H1 (cell line): ENCODE measurements at regions not wholly inside any gene's neighbourhood (a gene's known extent, or its start where the extent isn't known, plus 50 kb on each side); places are given as distances from the start of the nearest gene placed in this dataset.

Source experiments
- CTCF ChIA-PET: fragments of 300-600 bp; sonication (Branson Sonifier 250); formaldehyde crosslinking; loops from one replicate; lab custom pipeline; 2021; ENCODE audit not compliant: partially characterized antibody; lab: Charles Lee
- POLR2A ChIA-PET: fragments of 300-600 bp; sonication (Branson Sonifier 250); formaldehyde crosslinking; loops from one replicate; lab custom pipeline; 2021; ENCODE audit warnings: inconsistent platforms; ENCODE audit not compliant: partially characterized antibody; lab: Charles Lee
- DNase-seq, 2 experiments: peaks; one replicate each; pipeline versions ENCODE4 v3.0.0 to v3.0.0-alpha.2; 2010 to 2022; ENCODE audit warnings: low spot score in 2 of 2, low read depth in 1 of 2, mixed read lengths in 1 of 2
- FAIRE-seq: peaks from 2 replicates; lab custom pipeline; 2011; peaks lifted over from hg19 to GRCh38; lab: Jason Lieb, UNC
- H2AFZ ChIP-seq: 2 replicates; pipeline ENCODE4 v1.8.1; 2012; ENCODE audit warnings: low read length, inconsistent platforms
- H2AK5ac ChIP-seq: 2 replicates; pipeline ENCODE4 v1.6.1; 2013; ENCODE audit warnings: low read depth, low read length
- H2BK120ac ChIP-seq: replicated peaks from 2 replicates; pipeline ENCODE3; 2013; ENCODE audit warnings: low read depth, low read length, inconsistent platforms
- H2BK12ac ChIP-seq: 2 replicates; pipeline ENCODE4 v1.6.1; 2013; ENCODE audit warnings: low read depth, low read length
- H2BK15ac ChIP-seq: 2 replicates; pipeline ENCODE4 v1.6.1; 2013; ENCODE audit warnings: low read length
- H2BK20ac ChIP-seq: 2 replicates; pipeline ENCODE4 v1.6.1; 2013; ENCODE audit warnings: low read length
- H2BK5ac ChIP-seq: 2 replicates; pipeline ENCODE4 v1.6.1; 2013; ENCODE audit warnings: low read depth, low read length
- H3K14ac ChIP-seq: 2 replicates; pipeline ENCODE4 v1.6.1; 2013; ENCODE audit warnings: inconsistent platforms; ENCODE audit not compliant: insufficient read length
- H3K18ac ChIP-seq: 2 replicates; pipeline ENCODE4 v1.6.1; 2013; ENCODE audit warnings: low read length; ENCODE audit errors: extremely low read depth
- H3K23ac ChIP-seq: 2 replicates; pipeline ENCODE4 v1.6.1; 2013; ENCODE audit warnings: inconsistent platforms; ENCODE audit not compliant: insufficient read length
- H3K23me2 ChIP-seq: 2 replicates; pipeline ENCODE4 v1.6.1; 2013; ENCODE audit warnings: low read depth, low read length
- H3K27ac ChIP-seq: 2 replicates; pipeline ENCODE4 v1.6.1; 2011; ENCODE audit warnings: low read depth, low read length, inconsistent platforms
- H3K27me3 ChIP-seq, 4 experiments: replicated peaks in 1 of 4; 1 replicate in 1 of 4; 2 replicates in 3 of 4; pipeline versions ENCODE4 v1.6.1 to v1.8.1; 2011 to 2013; ENCODE audit warnings: low read length in 3 of 4, mild to moderate bottlenecking in 3 of 4, inconsistent platforms in 2 of 4, mixed read lengths in 2 of 4, moderate library complexity in 1 of 4; ENCODE audit not compliant: control insufficient read depth in 3 of 4, insufficient read depth in 3 of 4; ENCODE audit errors: extremely low read depth in 1 of 4
- H3K36me3 ChIP-seq, 4 experiments: 2 replicates each; pipeline versions ENCODE4 v1.6.1 to v1.8.1; 2011 to 2013; ENCODE audit warnings: mild to moderate bottlenecking in 4 of 4, low read length in 3 of 4, moderate library complexity in 2 of 4, control low read depth in 1 of 4, inconsistent platforms in 1 of 4; ENCODE audit not compliant: insufficient read depth in 4 of 4, control insufficient read depth in 2 of 4
- H3K4ac ChIP-seq: replicated peaks from 2 replicates; pipeline ENCODE3; 2013; ENCODE audit warnings: low read length, low read depth, mixed read lengths, inconsistent platforms; ENCODE audit not compliant: insufficient read length
- H3K4me1 ChIP-seq, 4 experiments: replicated peaks in 1 of 4; 1 replicate in 1 of 4; 2 replicates in 3 of 4; pipeline versions ENCODE4 v1.6.1 to v1.8.1; 2011 to 2013; ENCODE audit warnings: low read length in 3 of 4, inconsistent platforms in 2 of 4, mixed read lengths in 1 of 4; ENCODE audit not compliant: insufficient read depth in 4 of 4, control insufficient read depth in 3 of 4
- H3K4me2 ChIP-seq, 2 experiments: 2 replicates each; pipeline versions ENCODE4 v1.6.1 to v1.8.1; 2011 to 2013; ENCODE audit warnings: low read depth in 2 of 2, low read length in 2 of 2, control low read depth in 1 of 2, inconsistent platforms in 1 of 2, mild to moderate bottlenecking in 1 of 2; ENCODE audit not compliant: insufficient read depth in 1 of 2
- H3K4me3 ChIP-seq, 4 experiments: fragments of 200-600, 300-600 bp in 1 of 4; sonication (generic), shearing (Covaris generic), sonication (Bioruptor Twin) in 1 of 4; 2 replicates each; pipeline versions ENCODE4 v1.5.1 to v1.8.1; 2011 to 2016; ENCODE audit warnings: low read length in 4 of 4, low read depth in 3 of 4, control low read depth in 2 of 4, inconsistent platforms in 2 of 4, mild to moderate bottlenecking in 2 of 4, mixed read lengths in 1 of 4, moderate library complexity in 1 of 4; ENCODE audit not compliant: insufficient read depth in 2 of 4; ENCODE audit errors: extremely low read depth in 1 of 4
- H3K56ac ChIP-seq: replicated peaks from 2 replicates; pipeline ENCODE3; 2013; ENCODE audit warnings: low read depth, mild to moderate bottlenecking, mixed read lengths, low read length, inconsistent platforms; ENCODE audit not compliant: insufficient read length
- H3K79me1 ChIP-seq: 2 replicates; pipeline ENCODE4 v1.6.1; 2013; ENCODE audit warnings: low read depth, low read length, control low read depth
- H3K79me2 ChIP-seq, 2 experiments: 2 replicates each; pipeline versions ENCODE4 v1.6.1 to v1.8.1; 2012 to 2013; ENCODE audit warnings: low read length in 2 of 2, mild to moderate bottlenecking in 2 of 2, inconsistent platforms in 1 of 2; ENCODE audit not compliant: insufficient read depth in 2 of 2, control insufficient read depth in 1 of 2
- H3K9ac ChIP-seq, 4 experiments: replicated peaks in 1 of 4; 1 replicate in 1 of 4; 2 replicates in 3 of 4; pipeline versions ENCODE4 v1.6.1 to v1.8.1; 2011 to 2013; ENCODE audit warnings: low read depth in 3 of 4, low read length in 3 of 4, control low read depth in 2 of 4, mild to moderate bottlenecking in 2 of 4, moderate library complexity in 2 of 4, inconsistent platforms in 1 of 4; ENCODE audit errors: extremely low read depth in 1 of 4
- H3K9me3 ChIP-seq, 2 experiments: 2 replicates each; pipeline versions ENCODE4 v1.6.1 to v1.8.1; 2012 to 2013; ENCODE audit warnings: mild to moderate bottlenecking in 2 of 2, moderate library complexity in 2 of 2, control low read depth in 1 of 2, inconsistent platforms in 1 of 2, low read depth in 1 of 2, low read length in 1 of 2, mixed read lengths in 1 of 2; ENCODE audit not compliant: insufficient read depth in 2 of 2
- H4K20me1 ChIP-seq, 2 experiments: replicated peaks in 1 of 2; 2 replicates each; pipeline versions ENCODE3 to v1.8.1; 2011 to 2013; ENCODE audit warnings: inconsistent platforms in 2 of 2, low read length in 2 of 2, mild to moderate bottlenecking in 1 of 2; ENCODE audit not compliant: insufficient read depth in 2 of 2, control insufficient read depth in 1 of 2
- H4K5ac ChIP-seq: 2 replicates; pipeline ENCODE4 v1.6.1; 2013; ENCODE audit warnings: low read length, low read depth, mixed read lengths, inconsistent platforms; ENCODE audit not compliant: insufficient read length
- H4K8ac ChIP-seq: 2 replicates; pipeline ENCODE4 v1.8.0; 2013; ENCODE audit warnings: mild to moderate bottlenecking, moderate library complexity, low read length, inconsistent platforms; ENCODE audit not compliant: insufficient read depth; ENCODE audit errors: extremely low read depth
- H4K91ac ChIP-seq: replicated peaks from 2 replicates; pipeline ENCODE3; 2013; ENCODE audit warnings: low read length, mixed read lengths, inconsistent platforms; ENCODE audit not compliant: insufficient read length
- SIN3A ChIP-seq, 2 experiments: IDR thresholded peaks in 1 of 2; conservative IDR thresholded peaks in 1 of 2; 2 replicates each; pipeline ENCODE4 v1.6.1; 2011 to 2012; ENCODE audit warnings: low read length in 2 of 2, improper control_type of control experiment in 1 of 2, low read depth in 1 of 2, mild to moderate bottlenecking in 1 of 2
- TBP ChIP-seq: IDR thresholded peaks from 2 replicates; pipeline ENCODE4 v1.6.1; 2011; ENCODE audit warnings: low read depth, low read length, improper control_type of control experiment
- WGBS, 2 experiments: shearing (Covaris generic) in 1 of 2; methylation state at CpG; one replicate each; pipeline versions ENCODE4 v1.1.6 to v1.1.7; 2013 to 2015; ENCODE audit warnings: low lambda C conversion rate in 2 of 2, mixed read lengths in 2 of 2, inconsistent platforms in 1 of 2, low coverage in 1 of 2, missing lambda C conversion rate in 1 of 2; ENCODE audit not compliant: insufficient replicate concordance in 2 of 2, insufficient coverage in 1 of 2, insufficient read length in 1 of 2; ENCODE audit errors: extremely low coverage in 1 of 2, missing lambda C conversion rate in 1 of 2; 5-methylcytosine and 5-hydroxymethylcytosine counted together

DNA sequence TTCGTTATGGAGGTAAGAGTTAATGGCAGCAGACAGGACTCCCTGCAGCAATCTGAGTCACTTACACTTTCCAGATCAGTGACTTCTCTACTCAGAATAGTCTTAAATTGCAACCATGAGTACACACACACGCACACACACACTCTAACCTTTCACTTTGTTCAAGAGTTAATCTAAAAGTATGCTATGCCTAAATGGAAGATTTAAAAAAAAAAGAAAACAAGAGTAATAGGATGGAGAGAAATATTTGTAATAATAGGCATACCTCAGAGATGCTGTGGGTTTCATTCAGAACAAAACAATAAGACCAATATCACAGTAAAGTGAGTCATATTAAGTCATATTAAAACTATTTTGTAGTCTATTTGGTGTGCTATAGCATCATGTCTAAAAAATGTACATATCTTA, 969.1 kb upstream of the PCDH10 start:
- Histone ChIP-seq H2BK5ac (no peak overlapping the region), H3K23me2 (no peaks in the 10 kb centered on the region), H3K9me3 (peaks cover 0 to 4% of the 10 kb centered on the region in 2 experiments; a peak in 2 of 4 replicates), H2BK20ac (no peak overlapping the region), H3K79me1 (no peaks in the 10 kb centered on the region), H2BK12ac (no peak overlapping the region), H3K4me2 (no peak overlapping the region), H4K91ac (no peak overlapping the region), H3K4ac (no peak overlapping the region), H2AFZ (no peak overlapping the region), H3K4me3 (no peak overlapping the region), H3K23ac (no peak overlapping the region), H2BK15ac (no peak overlapping the region), H2AK5ac (no peak overlapping the region), H4K8ac (no peak overlapping the region), H3K4me1 (no peaks in the 10 kb centered on the region), H3K27me3 (no peaks in the 10 kb centered on the region), H3K27ac (no peak overlapping the region), H4K20me1 (no peaks in the 10 kb centered on the region), H3K79me2 (no peaks in the 10 kb centered on the region), H4K5ac (no peak overlapping the region), H3K56ac (no peak overlapping the region), H2BK120ac (no peak overlapping the region), H3K14ac (no peak overlapping the region), H3K36me3 (no peaks in the 10 kb centered on the region), H3K18ac (no peak overlapping the region), H3K9ac (no peak overlapping the region)
- FAIRE-seq, result no peak
- ChIA-PET CTCF (no interaction called here), POLR2A (no interaction called here)
- DNase-seq, result no peak
- TF ChIP-seq SIN3A (conservative IDR thresholded peaks at IDR 0.05 in 1 of 2, IDR thresholded peaks at IDR 0.05 in 1 of 2; ENCODE audit: low read depth in 1 of 2, low read length in 2 of 2) (no peak), TBP (no peak)
- WGBS, 2 experiments, result 84% methylated on average over 2 of the region's 2 CpGs; no CpG with 5 or more reads in 1 of the 2 experiments
